Spleen (tissue), 7 donors: ENCODE measurements at regions not wholly inside any gene's neighbourhood (a gene's known extent, or its start where the extent isn't known, plus 50 kb on each side); places are given as distances from the start of the nearest gene placed in this dataset.

Experiments
- POLR2A ChIP-seq, 3 donors: fragments of 450-650 bp; IDR thresholded peaks; one replicate each; pipeline ENCODE4 v1.5.1; 2017; ENCODE audit warnings: antibody characterized with exemption in 3 of 3, mild to moderate bottlenecking in 1 of 3
- POLR2AphosphoS5 ChIP-seq, 3 donors: sonication (generic); formaldehyde crosslinking; IDR thresholded peaks; one replicate each; pipeline ENCODE4 v1.5.1; 2017; ENCODE audit warnings: antibody characterized with exemption in 3 of 3
- TF ChIP-seq, protein P1 (sequence below), 11 experiments: fragments of 200-600 bp in 7 of 11; fragments of 450-650 bp in 4 of 11; sonication (generic) in 4 of 11; IDR thresholded peaks in 8 of 11; conservative IDR thresholded peaks in 3 of 11; 1 replicate in 7 of 11; 2 replicates in 4 of 11; pipeline versions ENCODE4 v1.4.0 to v1.8.0; 2016 to 2021; ENCODE audit warnings: antibody characterized with exemption in 11 of 11, inconsistent platforms in 4 of 11, mild to moderate bottlenecking in 1 of 11
- donor health status: DM: no; HTN: no; CAD: no; lungs with moderate emphysema.
- donor health status: DM: no; HTN: no; CAD: no.
- donor health status: DM: no; HTN: no; CAD: no.

DNA sequence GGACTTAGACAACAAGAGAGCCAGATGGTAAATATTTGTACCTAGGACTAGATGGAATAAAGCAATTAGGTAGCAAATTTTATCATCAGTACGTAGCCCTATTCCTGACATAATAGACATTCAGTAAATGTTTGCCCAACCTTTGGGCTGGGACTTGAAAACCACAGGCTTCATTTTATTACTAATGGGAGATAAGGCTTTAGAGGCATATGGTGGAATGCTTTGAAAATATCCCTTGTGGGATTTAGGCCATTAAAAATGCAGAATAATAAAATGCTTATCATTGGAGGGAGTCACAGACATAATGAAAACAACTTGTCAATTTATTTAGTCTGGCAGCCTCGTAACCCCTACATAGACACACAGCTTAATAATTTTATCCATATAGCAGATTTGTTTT, 296.1 kb upstream of the SPAG17 start:
- no peak for TF ChIP-seq POLR2A (IDR thresholded peaks at IDR 0.05)
- TF ChIP-seq POLR2AphosphoS5 (IDR thresholded peaks at IDR 0.05), result no peak
- TF ChIP-seq, protein P1, sequence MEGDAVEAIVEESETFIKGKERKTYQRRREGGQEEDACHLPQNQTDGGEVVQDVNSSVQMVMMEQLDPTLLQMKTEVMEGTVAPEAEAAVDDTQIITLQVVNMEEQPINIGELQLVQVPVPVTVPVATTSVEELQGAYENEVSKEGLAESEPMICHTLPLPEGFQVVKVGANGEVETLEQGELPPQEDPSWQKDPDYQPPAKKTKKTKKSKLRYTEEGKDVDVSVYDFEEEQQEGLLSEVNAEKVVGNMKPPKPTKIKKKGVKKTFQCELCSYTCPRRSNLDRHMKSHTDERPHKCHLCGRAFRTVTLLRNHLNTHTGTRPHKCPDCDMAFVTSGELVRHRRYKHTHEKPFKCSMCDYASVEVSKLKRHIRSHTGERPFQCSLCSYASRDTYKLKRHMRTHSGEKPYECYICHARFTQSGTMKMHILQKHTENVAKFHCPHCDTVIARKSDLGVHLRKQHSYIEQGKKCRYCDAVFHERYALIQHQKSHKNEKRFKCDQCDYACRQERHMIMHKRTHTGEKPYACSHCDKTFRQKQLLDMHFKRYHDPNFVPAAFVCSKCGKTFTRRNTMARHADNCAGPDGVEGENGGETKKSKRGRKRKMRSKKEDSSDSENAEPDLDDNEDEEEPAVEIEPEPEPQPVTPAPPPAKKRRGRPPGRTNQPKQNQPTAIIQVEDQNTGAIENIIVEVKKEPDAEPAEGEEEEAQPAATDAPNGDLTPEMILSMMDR (IDR thresholded peaks at IDR 0.05 in 8 of 11, conservative IDR thresholded peaks at IDR 0.05 in 3 of 11), result no peak
